MM.1S (cell line): ENCODE measurements at regions not wholly inside any gene's neighbourhood (a gene's known extent, or its start where the extent isn't known, plus 50 kb on each side); places are given as distances from the start of the nearest gene placed in this dataset.

Experiments
- EZH2 ChIP-seq: fragments of 300-600 bp; sonication (generic); optimal IDR thresholded peaks from 2 replicates; pipeline ENCODE3; 2017; ENCODE audit warnings: low read depth, mild to moderate bottlenecking, antibody characterized with exemption, low read length, mixed read lengths
- TF ChIP-seq, protein P1 (sequence below): fragments of 300-600 bp; sonication (generic); IDR thresholded peaks from 2 replicates; pipeline ENCODE4 v1.5.1; 2016; ENCODE audit warnings: antibody characterized with exemption, low read length, mixed read lengths

DNA sequence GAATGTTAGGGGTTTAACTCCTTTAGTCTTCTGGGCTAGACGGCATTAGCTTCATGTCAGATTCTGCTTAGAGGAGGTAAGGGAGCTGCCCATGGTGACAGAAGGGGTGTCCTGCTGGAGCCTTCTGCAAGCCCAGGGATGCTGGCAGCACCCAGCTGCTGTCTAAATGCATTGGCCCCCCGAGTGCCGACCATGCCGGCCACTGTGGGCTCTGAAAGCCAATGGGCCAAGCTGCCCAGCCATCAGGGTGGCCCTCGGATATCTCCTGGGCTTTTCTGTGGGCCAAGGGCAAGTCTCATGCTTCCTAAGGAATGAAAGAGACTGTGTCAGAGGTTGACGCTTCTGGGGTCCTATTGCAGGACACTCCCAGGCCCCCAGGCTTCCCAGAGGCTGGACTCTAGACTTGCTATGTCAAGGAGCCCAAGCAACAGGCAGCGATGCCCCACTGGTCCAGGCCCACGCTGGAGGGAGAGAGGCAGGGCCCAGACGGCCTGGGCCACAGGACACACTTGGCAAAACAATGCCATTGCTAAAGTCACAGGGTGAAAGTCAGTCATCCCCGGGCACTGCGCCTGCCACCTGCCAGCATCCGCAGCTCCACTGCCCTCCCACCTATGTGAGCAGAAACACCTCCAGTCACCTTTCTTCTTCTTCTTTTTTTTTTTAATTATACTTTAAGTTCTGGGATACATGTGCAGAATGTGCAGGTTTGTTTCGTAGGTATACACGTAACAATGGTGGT lies 160.2 kb upstream of the GPR12 start:
- TF ChIP-seq, protein P1, sequence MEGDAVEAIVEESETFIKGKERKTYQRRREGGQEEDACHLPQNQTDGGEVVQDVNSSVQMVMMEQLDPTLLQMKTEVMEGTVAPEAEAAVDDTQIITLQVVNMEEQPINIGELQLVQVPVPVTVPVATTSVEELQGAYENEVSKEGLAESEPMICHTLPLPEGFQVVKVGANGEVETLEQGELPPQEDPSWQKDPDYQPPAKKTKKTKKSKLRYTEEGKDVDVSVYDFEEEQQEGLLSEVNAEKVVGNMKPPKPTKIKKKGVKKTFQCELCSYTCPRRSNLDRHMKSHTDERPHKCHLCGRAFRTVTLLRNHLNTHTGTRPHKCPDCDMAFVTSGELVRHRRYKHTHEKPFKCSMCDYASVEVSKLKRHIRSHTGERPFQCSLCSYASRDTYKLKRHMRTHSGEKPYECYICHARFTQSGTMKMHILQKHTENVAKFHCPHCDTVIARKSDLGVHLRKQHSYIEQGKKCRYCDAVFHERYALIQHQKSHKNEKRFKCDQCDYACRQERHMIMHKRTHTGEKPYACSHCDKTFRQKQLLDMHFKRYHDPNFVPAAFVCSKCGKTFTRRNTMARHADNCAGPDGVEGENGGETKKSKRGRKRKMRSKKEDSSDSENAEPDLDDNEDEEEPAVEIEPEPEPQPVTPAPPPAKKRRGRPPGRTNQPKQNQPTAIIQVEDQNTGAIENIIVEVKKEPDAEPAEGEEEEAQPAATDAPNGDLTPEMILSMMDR, result no peak
- no peak for TF ChIP-seq EZH2
